ENCODE measurements at regions not wholly inside any gene's neighbourhood (a gene's known extent, or its start where the extent isn't known, plus 50 kb on each side); places are given as distances from the start of the nearest gene placed in this dataset.
A peak's percentile ranks its signal among the peaks of the same experiment; 100 is the strongest.

DNA sequence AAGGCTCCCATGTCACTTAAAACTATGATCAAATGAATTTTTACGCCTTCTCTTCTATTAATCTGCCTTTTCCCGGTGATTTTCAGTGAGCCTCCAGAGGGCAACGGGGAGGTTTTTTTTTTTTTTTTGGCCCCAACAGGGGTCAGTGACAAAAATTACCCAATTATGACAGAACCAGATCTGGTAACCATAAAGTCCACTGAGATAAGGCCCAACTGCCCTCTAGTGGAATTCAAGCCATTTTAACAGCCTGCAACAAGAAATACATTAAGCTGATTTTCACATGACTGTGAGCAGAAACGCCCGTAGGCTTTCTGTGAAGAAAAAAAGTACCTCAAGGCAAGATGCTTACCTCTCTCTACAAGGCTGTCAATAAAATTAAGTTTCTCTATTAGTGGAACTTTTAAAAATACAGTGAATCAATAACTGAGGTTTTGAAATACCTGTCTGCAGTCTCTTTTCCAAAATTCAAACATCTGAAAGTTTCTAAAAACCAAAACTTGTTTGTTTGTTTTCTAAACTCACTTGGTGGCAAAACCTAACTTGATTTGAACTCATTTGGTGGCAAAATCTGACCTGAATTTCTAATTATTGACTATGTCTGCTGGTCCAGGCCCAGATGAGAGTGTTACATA is 49.7 kb upstream of the FST start:
- peak; percentile 20 to 45 (median 26) for TF ChIP-seq CTCF (IDR thresholded peaks at IDR 0.05; ENCODE audit: unreplicated experiment in 3 of 3)
- no peaks in the 10 kb centered on the region for H3K27me3 Mint-ChIP-seq (ENCODE audit: low read depth)
- H3K27ac Mint-ChIP-seq = peak overlapping the region in 1 of 3 experiments; percentile 13
- peaks cover 57% of the 10 kb centered on the region for H3K4me1 Mint-ChIP-seq
- no peaks in the 10 kb centered on the region for H3K36me3 Mint-ChIP-seq (ENCODE audit: low read depth)
- no peak overlapping the region for H3K4me3 Mint-ChIP-seq
- H3K9me3 Mint-ChIP-seq = no peaks in the 10 kb centered on the region

All from nephron (organoid).